ENCODE measurements at regions not wholly inside any gene's neighbourhood (a gene's known extent, or its start where the extent isn't known, plus 50 kb on each side); places are given as distances from the start of the nearest gene placed in this dataset.
A peak's percentile ranks its signal among the peaks of the same experiment; 100 is the strongest.

GRCh38 chr3:59578129-59578528 lies 528.3 kb upstream of the CFAP20DC start:
- WGBS = 53% methylated on average over 1 of the region's 1 CpG
- TF ChIP-seq POLR2A (IDR thresholded peaks at IDR 0.05) = no peak
- no peak for TF ChIP-seq POLR2AphosphoS5 (IDR thresholded peaks at IDR 0.05)
- no peak for TF ChIP-seq CTCF (IDR thresholded peaks at IDR 0.05)
- Histone ChIP-seq H3K9me3 (no peaks in the 10 kb centered on the region), H3K27ac (no peak overlapping the region), H3K36me3 (no peaks in the 10 kb centered on the region), H3K4me3 (no peak overlapping the region), H3K27me3 (replicated peaks; ENCODE audit: insufficient read depth) (no peaks in the 10 kb centered on the region), H3K4me1 (replicated peaks) (no peaks in the 10 kb centered on the region)
- no peak for DNase-seq (ENCODE audit: low spot score)
- intact Hi-C loops (cut with DNase I) = loop anchor here (10.0 kb wide), 1 partner anchor 933 kb away; no protein-coding TSS in a partner anchor

- intact Hi-C loops (cut with DNase I) = loop anchor here (10.0 kb wide), 1 partner anchor 932 kb away; no protein-coding TSS in a partner anchor
These were observed 526.8 kb upstream of the CFAP20DC start for GRCh38 chr3:59576606-59577005.

DNA sequence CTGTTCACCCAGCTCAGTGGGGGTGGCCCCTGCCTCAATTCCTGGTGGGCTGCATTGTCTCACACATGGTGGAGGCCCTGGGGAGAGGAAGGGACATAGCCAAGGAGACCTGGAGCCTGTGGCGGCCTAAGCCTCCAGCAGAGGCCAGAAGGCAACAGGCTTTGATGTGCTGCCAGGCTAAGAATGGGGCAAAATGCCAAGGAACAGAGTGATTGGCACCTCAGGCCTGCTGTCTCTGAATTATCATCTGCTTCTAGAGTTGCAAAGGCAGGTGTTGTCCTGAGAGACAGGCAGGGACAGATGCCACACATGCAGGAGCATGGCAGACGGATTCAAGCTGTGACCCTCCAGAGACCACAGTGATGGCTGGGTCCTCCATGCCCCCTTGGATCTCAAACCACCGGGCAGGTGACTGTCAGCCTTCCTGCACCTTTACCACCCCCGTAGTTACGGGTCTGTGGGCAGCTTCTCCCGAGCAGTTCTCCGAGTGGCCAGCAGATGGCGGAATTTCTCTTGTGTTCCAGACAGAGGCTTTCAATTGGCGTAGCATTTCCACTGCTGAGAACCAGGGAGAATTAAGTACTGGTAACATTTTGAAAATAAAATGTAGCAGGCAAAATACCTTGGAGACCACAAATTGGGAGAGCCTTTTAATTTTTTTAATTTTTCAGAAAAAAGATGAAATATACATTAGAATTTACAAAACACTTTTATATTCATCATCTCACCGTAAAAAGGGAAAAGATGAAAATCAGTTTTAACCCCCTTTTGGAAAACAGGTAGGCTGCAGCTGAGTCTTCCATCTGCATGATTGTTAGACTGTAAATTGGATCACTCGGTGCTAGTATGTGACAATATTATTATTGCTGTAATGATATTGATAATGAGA lies 525.5 kb upstream of the CFAP20DC start:
- peak; percentile 92 to 94 (median 93) for TF ChIP-seq CTCF (IDR thresholded peaks at IDR 0.05)
- TF ChIP-seq POLR2A (IDR thresholded peaks at IDR 0.05) = no peak
- TF ChIP-seq POLR2AphosphoS5 (IDR thresholded peaks at IDR 0.05) = peak; percentile 30
- H3K4me3 ChIP-seq = no peak overlapping the region
- peak; percentile 89 for DNase-seq (ENCODE audit: low spot score)
- no peaks in the 10 kb centered on the region for H3K27me3 ChIP-seq (replicated peaks; ENCODE audit: insufficient read depth)
- H3K36me3 ChIP-seq = no peaks in the 10 kb centered on the region
- intact Hi-C loops (cut with DNase I) = loop anchor here (2.0 to 10.0 kb wide), 2 partner anchors 283 to 931 kb away; no protein-coding TSS in a partner anchor
- 22% methylated on average over 10 of the region's 11 CpGs for WGBS
- no peak overlapping the region for H3K27ac ChIP-seq
- no peaks in the 10 kb centered on the region for H3K9me3 ChIP-seq
- no peaks in the 10 kb centered on the region for H3K4me1 ChIP-seq (replicated peaks)

More at GRCh38 chr3:59576606-59577005, 526.8 kb upstream of the CFAP20DC start:
- TF ChIP-seq CTCF (IDR thresholded peaks at IDR 0.05) (no peak), POLR2A (IDR thresholded peaks at IDR 0.05) (no peak), POLR2AphosphoS5 (IDR thresholded peaks at IDR 0.05) (no peak)
- Histone ChIP-seq H3K4me1 (replicated peaks) (no peaks in the 10 kb centered on the region), H3K4me3 (no peak overlapping the region), H3K27ac (no peak overlapping the region), H3K36me3 (no peaks in the 10 kb centered on the region), H3K27me3 (replicated peaks; ENCODE audit: insufficient read depth) (no peaks in the 10 kb centered on the region), H3K9me3 (no peaks in the 10 kb centered on the region)
- DNase-seq (ENCODE audit: low spot score) = no peak
- 87% methylated on average over 3 of the region's 3 CpGs for WGBS

GRCh38 chr3:59573911-59574310 lies 524.1 kb upstream of the CFAP20DC start:
- intact Hi-C loops (cut with DNase I) = loop anchor here (2.0 to 10.0 kb wide), 2 partner anchors 285 to 929 kb away; no protein-coding TSS in a partner anchor
- no peak overlapping the region for H3K27ac ChIP-seq
- no peaks in the 10 kb centered on the region for H3K27me3 ChIP-seq (replicated peaks; ENCODE audit: insufficient read depth)
- DNase-seq (ENCODE audit: low spot score) = peak; percentile 73
- peak in 1 of 4 experiments; percentile 9 for TF ChIP-seq CTCF (IDR thresholded peaks at IDR 0.05)
- peak; percentile 87 for TF ChIP-seq POLR2AphosphoS5 (IDR thresholded peaks at IDR 0.05)
- no peak for TF ChIP-seq POLR2A (IDR thresholded peaks at IDR 0.05)
- no peaks in the 10 kb centered on the region for H3K9me3 ChIP-seq
- no peak overlapping the region for H3K4me3 ChIP-seq
- H3K36me3 ChIP-seq = no peaks in the 10 kb centered on the region
- H3K4me1 ChIP-seq (replicated peaks) = no peaks in the 10 kb centered on the region
- 26% methylated on average over 4 of the region's 4 CpGs for WGBS
